Endothelial cell of umbilical vein (primary cell): ENCODE measurements at regions not wholly inside any gene's neighbourhood (a gene's known extent, or its start where the extent isn't known, plus 50 kb on each side); places are given as distances from the start of the nearest gene placed in this dataset.

Source experiments
- BruUV-seq: library from RNA; stranded (reverse); fragments of 400-500 nt; replicated peaks from 2 replicates; lab custom pipeline; 2021; lab: Mats Ljungman, UMichigan
- CTCF ChIA-PET: fragments of 300-600, 350-600 bp; sonication (Branson Sonifier 250); formaldehyde crosslinking; loops from one replicate; lab custom pipeline; 2021; ENCODE audit warnings: antibody characterized with exemption, inconsistent platforms; lab: Charles Lee
- POLR2A ChIA-PET: fragments of 300-600, 350-600 bp; sonication (Branson Sonifier 250); formaldehyde crosslinking; loops from one replicate; lab custom pipeline; 2021; ENCODE audit warnings: antibody characterized with exemption, inconsistent platforms; lab: Charles Lee
- DNase-seq: peaks from one replicate; pipeline ENCODE4 v3.0.0-alpha.2; 2011; ENCODE audit warnings: low read depth, low spot score
- FAIRE-seq: peaks from 2 replicates; lab custom pipeline; 2011; peaks lifted over from hg19 to GRCh38; lab: Jason Lieb, UNC
- H2AFZ ChIP-seq: 2 replicates; pipeline ENCODE4 v1.6.0; 2012; ENCODE audit warnings: low read depth, low read length, control low read depth, inconsistent platforms
- H3K27ac ChIP-seq: 2 replicates; pipeline ENCODE4 v1.5.1; 2011; ENCODE audit warnings: low read depth, mild to moderate bottlenecking, control low read depth, low read length, moderate library complexity; ENCODE audit not compliant: insufficient read depth
- H3K27me3 ChIP-seq, 2 experiments: 2 replicates each; pipeline versions ENCODE4 v1.6.0 to v1.6.1; 2011; ENCODE audit warnings: low read length in 2 of 2, mixed read lengths in 1 of 2; ENCODE audit not compliant: control insufficient read depth in 2 of 2, insufficient read depth in 2 of 2
- H3K36me3 ChIP-seq, 2 experiments: 2 replicates in 1 of 2; 3 replicates in 1 of 2; pipeline ENCODE4 v1.5.1; 2011; ENCODE audit warnings: low read length in 2 of 2, mild to moderate bottlenecking in 1 of 2, moderate library complexity in 1 of 2; ENCODE audit not compliant: control insufficient read depth in 2 of 2, insufficient read depth in 2 of 2; ENCODE audit errors: extremely low read depth in 1 of 2
- H3K4me1 ChIP-seq: 3 replicates; pipeline ENCODE4 v1.5.1; 2011; ENCODE audit warnings: mild to moderate bottlenecking, low read length; ENCODE audit not compliant: control insufficient read depth, insufficient read depth; ENCODE audit errors: extremely low read depth
- H3K4me2 ChIP-seq: 2 replicates; pipeline ENCODE4 v1.6.1; 2011; ENCODE audit warnings: low read length, control low read depth, mixed read lengths; ENCODE audit not compliant: insufficient read depth
- H3K4me3 ChIP-seq, 3 experiments: fragments of 200-600 bp in 1 of 3; sonication (generic), shearing (Covaris generic) in 1 of 3; replicated peaks in 1 of 3; 2 replicates each; pipeline ENCODE4 v1.5.1; 2011 to 2016; ENCODE audit warnings: control low read depth in 3 of 3, low read length in 3 of 3, mild to moderate bottlenecking in 2 of 3, inconsistent platforms in 1 of 3, low read depth in 1 of 3, moderate library complexity in 1 of 3; ENCODE audit not compliant: insufficient read depth in 1 of 3
- H3K79me2 ChIP-seq: 2 replicates; pipeline ENCODE4 v1.6.0; 2012; ENCODE audit warnings: low read length, inconsistent platforms; ENCODE audit not compliant: control insufficient read depth, insufficient read depth
- H3K9ac ChIP-seq: replicated peaks from 2 replicates; pipeline ENCODE3; 2011; ENCODE audit warnings: low read length, control low read depth; ENCODE audit not compliant: insufficient read depth; ENCODE audit errors: extremely low read depth
- H3K9me1 ChIP-seq: replicated peaks from 3 replicates; pipeline ENCODE4 v1.6.0; 2011; ENCODE audit warnings: mild to moderate bottlenecking, low read length; ENCODE audit not compliant: control insufficient read depth, insufficient read depth; ENCODE audit errors: extremely low read depth
- H3K9me3 ChIP-seq: replicated peaks from 2 replicates; pipeline ENCODE4 v1.5.1; 2012; ENCODE audit warnings: low read length, inconsistent platforms; ENCODE audit not compliant: control insufficient read depth, insufficient read depth
- H4K20me1 ChIP-seq: replicated peaks from 2 replicates; pipeline ENCODE3; 2011; ENCODE audit warnings: mild to moderate bottlenecking, low read length; ENCODE audit not compliant: control insufficient read depth, insufficient read depth; ENCODE audit errors: extremely low read depth
- CTCF ChIP-seq, 2 donors: IDR thresholded peaks; 1 replicate in 1 of 2; 2 replicates in 1 of 2; pipeline ENCODE4 v1.5.1; 2011; ENCODE audit warnings: low read length in 2 of 2, mild to moderate bottlenecking in 2 of 2, moderate library complexity in 2 of 2, control low read depth in 1 of 2, inconsistent platforms in 1 of 2, low read depth in 1 of 2; ENCODE audit not compliant: insufficient read depth in 1 of 2; ENCODE audit errors: extremely low read depth in 1 of 2
- EZH2 ChIP-seq: IDR thresholded peaks from 2 replicates; pipeline ENCODE4 v1.6.1; 2012; ENCODE audit warnings: borderline replicate concordance, low read depth, mild to moderate bottlenecking, moderate library complexity, low read length, inconsistent platforms; ENCODE audit not compliant: severe bottlenecking
- FOS ChIP-seq: IDR thresholded peaks from 2 replicates; pipeline ENCODE4 v1.6.1; 2011; ENCODE audit warnings: mild to moderate bottlenecking, low read length, moderate library complexity, borderline replicate concordance; ENCODE audit not compliant: insufficient read depth
- GATA2 ChIP-seq: IDR thresholded peaks from 2 replicates; pipeline ENCODE4 v1.7.0; 2011; ENCODE audit warnings: low read depth, mild to moderate bottlenecking, moderate library complexity, mixed read lengths, low read length; ENCODE audit not compliant: insufficient read length, insufficient read depth
- JUN ChIP-seq: IDR thresholded peaks from 2 replicates; pipeline ENCODE4 v1.6.1; 2011; ENCODE audit warnings: borderline replicate concordance, low read depth; ENCODE audit not compliant: insufficient read length, insufficient read depth
- MAX ChIP-seq: IDR thresholded peaks from 2 replicates; pipeline ENCODE4 v1.6.1; 2011; ENCODE audit not compliant: insufficient read depth, insufficient read length
- MYC ChIP-seq: IDR thresholded peaks from one replicate; pipeline ENCODE4 v1.6.1; 2011; ENCODE audit warnings: mild to moderate bottlenecking, low read depth, low read length
- POLR2A ChIP-seq: IDR thresholded peaks from 2 replicates; pipeline ENCODE4 v1.6.1; 2012; ENCODE audit warnings: low read depth, mild to moderate bottlenecking, control low read depth, low read length
- POLR2AphosphoS5 ChIP-seq: IDR thresholded peaks from 2 replicates; pipeline ENCODE4 v1.6.1; 2012; ENCODE audit warnings: low read depth, mild to moderate bottlenecking, control low read depth, low read length, moderate library complexity; ENCODE audit not compliant: insufficient read depth
- dilution Hi-C: fragments of 300-500 bp; cut with MboI; formaldehyde crosslinking; loops from one replicate; pipeline ENCODE4 v1.15.0; 2019; ENCODE audit warnings: low sequenced_read_pairs; ENCODE audit not compliant: extremely low pct_ligation_motif_present
- intact Hi-C: fragments of 100-400 bp; cut with micrococcal nuclease; formaldehyde crosslinking; loops from one replicate; pipeline ENCODE4 v1.10.0; 2022

- no peak overlapping the region for H3K4me3 ChIP-seq
- ChIA-PET POLR2A (no interaction called here), CTCF (interaction anchor here (1.0 to 1.4 kb wide), 2 partner anchors 488 to 694 kb away, joined by 3 read pairs; no protein-coding TSS in a partner anchor)
- dilution Hi-C loops = no loop called here
- no peak overlapping the region for H3K27ac ChIP-seq
- no peaks in the 10 kb centered on the region for H4K20me1 ChIP-seq
- H3K9ac ChIP-seq = no peak overlapping the region
- no peak overlapping the region for H2AFZ ChIP-seq
- H3K4me1 ChIP-seq = no peaks in the 10 kb centered on the region
- no peak for DNase-seq
- no TSS peak for BruUV-seq
- H3K9me3 ChIP-seq = no peaks in the 10 kb centered on the region
- no peak overlapping the region for H3K4me2 ChIP-seq
- no peak for FAIRE-seq
- TF ChIP-seq EZH2 (no peak), MAX (no peak), GATA2 (no peak), MYC (no peak), FOS (no peak), POLR2AphosphoS5 (no peak), JUN (no peak), CTCF (IDR thresholded peaks at IDR 0.05; ENCODE audit: extremely low read depth in 1 of 2, insufficient read depth in 1 of 2, low read depth in 1 of 2, low read length in 2 of 2) (no peak), POLR2A (no peak)
- H3K9me1 ChIP-seq = no peaks in the 10 kb centered on the region
- no peaks in the 10 kb centered on the region for H3K36me3 ChIP-seq
- H3K79me2 ChIP-seq = no peaks in the 10 kb centered on the region
- H3K27me3 ChIP-seq = peaks cover 4 to 9% of the 10 kb centered on the region in 2 experiments
- intact Hi-C loops = no loop called here
Observed at GRCh38 chr7:91776171-91776570, 104.3 kb downstream of the MTERF1 start.
